ENCODE measurements at regions not wholly inside any gene's neighbourhood (a gene's known extent, or its start where the extent isn't known, plus 50 kb on each side); places are given as distances from the start of the nearest gene placed in this dataset.

DNA sequence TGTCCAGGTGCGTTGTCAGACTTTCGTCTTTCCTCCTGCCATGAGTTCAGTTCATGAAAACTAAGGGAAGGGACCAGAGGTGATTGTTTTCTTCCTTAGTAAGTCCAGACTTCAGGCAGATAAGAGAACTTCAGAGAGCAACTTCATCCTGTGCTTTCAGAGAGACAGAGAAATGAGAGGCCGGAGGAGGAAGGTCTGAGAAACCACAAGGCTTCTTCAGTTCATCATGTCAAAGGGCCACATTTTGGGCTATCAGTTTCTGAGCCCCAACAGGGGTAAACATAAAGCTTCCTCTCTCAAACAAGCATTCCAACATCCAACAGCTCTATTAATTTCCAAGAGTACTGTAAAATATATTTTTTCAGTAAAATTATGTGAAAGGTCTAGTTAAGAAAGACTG lies 668.4 kb upstream of the NRP1 start:
- H3K4me3 ChIP-seq, result no peak overlapping the region
- no peaks in the 10 kb centered on the region for H3K27me3 ChIP-seq (replicated peaks)
- H3K36me3 ChIP-seq, result no peaks in the 10 kb centered on the region
- H3K9me3 ChIP-seq (replicated peaks), result no peaks in the 10 kb centered on the region
- H3K27ac ChIP-seq, result no peak overlapping the region
- H3K4me1 ChIP-seq (replicated peaks), result no peaks in the 10 kb centered on the region
- no peak for DNase-seq (ENCODE audit: low read depth in 1 of 2, low spot score in 2 of 2)

DNA sequence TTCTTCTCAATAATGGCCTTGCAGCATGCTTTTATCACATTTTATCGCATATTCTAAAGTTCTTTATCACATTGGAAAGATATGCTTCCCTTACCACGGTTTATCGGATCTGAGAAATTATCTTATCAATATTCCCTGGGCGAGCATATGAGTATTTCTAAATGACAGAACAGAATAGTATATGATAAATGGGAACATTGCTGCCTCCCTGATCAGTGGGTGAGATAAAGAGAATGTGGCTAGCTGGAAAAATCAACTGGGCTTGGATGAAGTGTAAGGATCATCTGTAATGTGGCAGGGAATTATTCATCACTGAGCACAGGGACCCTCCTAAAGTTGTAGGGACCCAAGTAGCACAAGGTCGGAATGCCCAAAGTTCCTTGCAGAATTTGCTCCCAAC lies 667.4 kb upstream of the NRP1 start:
- H3K27ac ChIP-seq, result no peak overlapping the region
- H3K36me3 ChIP-seq, result no peaks in the 10 kb centered on the region
- no peak for DNase-seq (ENCODE audit: low read depth in 1 of 2, low spot score in 2 of 2)
- H3K4me1 ChIP-seq (replicated peaks), result no peaks in the 10 kb centered on the region
- no peaks in the 10 kb centered on the region for H3K9me3 ChIP-seq (replicated peaks)
- H3K27me3 ChIP-seq (replicated peaks), result no peaks in the 10 kb centered on the region
- no peak overlapping the region for H3K4me3 ChIP-seq

DNA sequence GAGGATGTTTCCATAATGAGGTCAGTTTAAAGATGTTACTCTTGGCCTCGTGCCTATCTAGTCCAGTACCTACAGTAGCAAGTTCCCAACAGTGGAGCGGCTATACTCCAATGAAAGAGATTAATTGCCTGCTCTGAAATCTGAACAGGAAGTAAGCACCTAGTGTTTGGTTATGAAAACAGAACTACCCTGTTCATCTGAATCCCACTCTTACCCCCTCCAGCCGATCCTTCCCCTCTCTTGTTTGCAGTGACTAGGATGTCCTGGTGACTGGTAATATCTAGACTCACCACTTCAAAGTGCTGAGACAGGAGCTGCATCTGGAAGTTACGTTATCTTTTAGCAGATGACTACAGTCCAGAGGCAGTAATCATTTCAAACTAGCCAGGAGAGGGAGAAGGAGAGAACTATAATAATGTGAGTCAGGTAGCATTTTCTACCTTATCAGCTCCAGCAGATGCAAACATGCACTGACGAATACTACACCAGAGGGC lies 666.7 kb upstream of the NRP1 start:
- Histone ChIP-seq H3K9me3 (replicated peaks) (no peaks in the 10 kb centered on the region), H3K27me3 (replicated peaks) (no peaks in the 10 kb centered on the region), H3K36me3 (no peaks in the 10 kb centered on the region), H3K27ac (no peak overlapping the region), H3K4me1 (replicated peaks) (no peaks in the 10 kb centered on the region), H3K4me3 (no peak overlapping the region)
- no peak for DNase-seq (ENCODE audit: low read depth in 1 of 2, low spot score in 2 of 2)

DNA sequence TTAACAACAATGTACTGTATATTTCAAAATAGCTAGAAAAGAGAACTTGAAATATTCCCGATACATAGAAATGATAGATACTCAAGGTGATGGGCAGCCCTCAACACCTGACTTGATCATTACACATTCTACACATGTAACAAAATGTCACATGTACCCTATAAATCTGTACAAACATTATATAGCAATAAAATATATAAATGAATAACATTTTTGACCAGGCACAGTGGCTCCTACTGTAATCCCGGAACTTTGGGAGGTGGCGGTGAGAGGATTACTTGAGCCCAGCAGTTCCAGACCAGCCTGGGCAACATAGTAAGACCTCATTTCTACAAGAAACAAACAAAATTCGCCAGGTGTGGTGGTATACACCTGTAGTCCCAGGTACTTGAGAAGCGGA lies 659.5 kb upstream of the NRP1 start:
- DNase-seq (ENCODE audit: low read depth in 1 of 2, low spot score in 2 of 2), result no peak
- H3K4me3 ChIP-seq, result no peak overlapping the region
- H3K27ac ChIP-seq, result no peak overlapping the region
- H3K36me3 ChIP-seq, result no peaks in the 10 kb centered on the region
- no peaks in the 10 kb centered on the region for H3K4me1 ChIP-seq (replicated peaks)
- H3K9me3 ChIP-seq (replicated peaks), result no peaks in the 10 kb centered on the region
- H3K27me3 ChIP-seq (replicated peaks), result no peaks in the 10 kb centered on the region

DNA sequence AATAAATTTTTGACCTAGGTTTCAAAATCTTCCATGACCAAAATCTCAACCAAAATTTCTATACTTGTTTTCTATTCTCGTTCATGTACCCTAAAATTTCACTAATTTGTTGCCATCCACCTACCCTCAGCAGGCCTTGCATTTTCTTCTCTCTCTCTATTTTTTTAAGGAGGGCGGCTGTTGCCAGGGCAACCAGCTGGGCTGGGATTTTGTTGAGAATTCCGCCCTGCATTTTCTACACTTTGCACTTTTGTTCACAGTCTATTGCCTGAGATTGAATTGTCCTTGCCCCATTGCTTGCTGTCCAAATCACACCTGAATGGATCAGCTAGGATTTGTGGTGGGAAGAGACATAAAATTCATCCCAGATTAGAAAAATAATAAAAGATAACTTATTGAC lies 657.5 kb upstream of the NRP1 start:
- Histone ChIP-seq H3K9me3 (replicated peaks) (no peaks in the 10 kb centered on the region), H3K36me3 (no peaks in the 10 kb centered on the region), H3K27ac (no peak overlapping the region), H3K4me3 (no peak overlapping the region), H3K27me3 (replicated peaks) (no peaks in the 10 kb centered on the region), H3K4me1 (replicated peaks) (no peaks in the 10 kb centered on the region)
- DNase-seq (ENCODE audit: low read depth in 1 of 2, low spot score in 2 of 2), result no peak

DNA sequence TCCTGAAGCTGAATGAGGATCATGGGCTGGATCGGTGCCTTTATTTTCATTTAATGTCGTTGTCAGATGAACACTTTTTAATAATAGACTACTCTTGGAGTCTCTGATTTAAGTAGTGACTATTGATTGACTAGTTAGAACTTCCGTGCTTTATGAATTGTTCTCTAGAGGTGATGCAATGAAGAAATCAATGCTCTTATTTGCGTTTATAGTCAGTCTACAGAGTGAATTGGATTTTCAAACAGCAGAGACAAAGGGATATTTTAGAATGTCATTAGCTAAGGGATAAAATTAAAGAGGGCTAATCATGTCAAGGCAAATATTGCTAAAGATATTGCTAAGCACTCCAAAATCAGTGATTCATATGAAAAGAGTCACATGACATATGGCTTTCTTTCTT lies 652.0 kb upstream of the NRP1 start:
- no peak overlapping the region for H3K4me3 ChIP-seq
- no peak for DNase-seq (ENCODE audit: low read depth in 1 of 2, low spot score in 2 of 2)
- H3K9me3 ChIP-seq (replicated peaks), result no peaks in the 10 kb centered on the region

DNA sequence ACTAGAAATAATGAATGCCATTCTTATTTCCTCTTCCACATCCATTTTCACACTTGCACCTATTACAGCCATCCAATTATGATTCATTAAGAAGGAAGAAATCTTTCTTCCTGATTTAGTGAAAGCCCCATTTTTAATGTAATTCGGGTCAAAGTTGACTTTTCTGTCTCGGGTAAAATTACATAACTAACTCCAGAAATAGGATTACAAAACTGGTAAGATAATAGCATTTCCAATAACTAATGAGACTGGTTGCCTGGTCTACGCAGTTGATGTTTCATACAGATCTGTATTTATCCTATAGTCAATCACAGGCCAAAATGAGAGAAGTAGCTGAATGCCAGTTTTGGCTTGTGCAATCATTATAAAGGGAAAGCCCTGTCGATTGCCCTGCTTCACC lies 651.5 kb upstream of the NRP1 start:
- Histone ChIP-seq H3K36me3 (no peaks in the 10 kb centered on the region), H3K9me3 (replicated peaks) (no peaks in the 10 kb centered on the region), H3K27ac (no peak overlapping the region), H3K4me3 (no peak overlapping the region), H3K4me1 (replicated peaks) (0 out of 2 replicates have a peak, but pooled peaks cover 6% of the 10 kb centered on the region), H3K27me3 (replicated peaks) (no peaks in the 10 kb centered on the region)
- DNase-seq (ENCODE audit: low read depth in 1 of 2, low spot score in 2 of 2), result no peak

More for the DNA sequence above, 652.0 kb upstream of the NRP1 start:
- 0 out of 2 replicates have a peak, but pooled peaks cover 6% of the 10 kb centered on the region for H3K4me1 ChIP-seq (replicated peaks)
- H3K27me3 ChIP-seq (replicated peaks), result no peaks in the 10 kb centered on the region
- no peak overlapping the region for H3K27ac ChIP-seq
- H3K36me3 ChIP-seq, result no peaks in the 10 kb centered on the region

DNA sequence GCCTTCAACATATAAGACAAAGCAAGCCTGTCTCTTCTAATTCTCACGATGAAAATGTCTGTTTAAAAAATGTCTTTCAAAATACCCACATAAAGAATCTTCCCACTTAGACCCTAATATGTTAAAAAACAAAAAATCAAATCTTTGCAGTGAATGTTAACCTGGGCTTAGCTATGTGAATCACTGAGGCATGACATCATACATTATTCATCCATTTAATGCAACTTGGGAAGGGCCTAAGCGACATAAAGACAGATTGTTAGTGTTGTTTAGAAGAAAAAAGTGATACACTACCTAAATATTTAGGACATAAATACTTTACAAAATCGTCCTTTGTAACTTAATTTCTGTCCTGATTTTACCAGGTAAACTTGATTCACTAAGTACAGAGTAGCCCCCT lies 648.5 kb upstream of the NRP1 start:
- Histone ChIP-seq H3K9me3 (replicated peaks) (no peaks in the 10 kb centered on the region), H3K4me1 (replicated peaks) (0 out of 2 replicates have a peak, but pooled peaks cover 6% of the 10 kb centered on the region), H3K36me3 (no peaks in the 10 kb centered on the region), H3K27ac (no peak overlapping the region), H3K4me3 (no peak overlapping the region), H3K27me3 (replicated peaks) (no peaks in the 10 kb centered on the region; the same call in 1 of the 2 replicates)
- peak in 1 of 2 experiments; percentile 31 for DNase-seq (ENCODE audit: low read depth in 1 of 2, low spot score in 2 of 2)

DNA sequence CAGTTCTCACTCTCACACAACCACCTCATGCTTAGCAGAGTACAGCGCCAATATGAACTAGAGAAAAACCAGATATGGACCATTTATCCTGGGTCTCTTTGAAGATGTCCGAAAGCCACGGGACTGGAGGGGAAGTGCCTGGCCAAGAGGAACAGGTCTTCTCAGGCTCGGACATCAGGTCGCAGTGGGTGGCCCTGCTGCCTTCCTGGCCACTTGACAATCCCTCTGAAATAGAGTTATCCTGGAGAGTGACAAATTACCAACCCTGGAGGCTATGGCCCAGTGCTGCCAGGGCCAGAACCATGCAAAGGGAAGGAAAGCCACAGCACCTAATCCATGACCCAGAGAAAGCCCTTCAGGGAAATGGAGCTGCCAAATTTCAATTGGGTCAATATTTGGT lies 646.8 kb upstream of the NRP1 start:
- H3K27ac ChIP-seq, result no peak overlapping the region
- H3K27me3 ChIP-seq (replicated peaks), result no peaks in the 10 kb centered on the region; the same call in 1 of the 2 replicates
- no peak for DNase-seq (ENCODE audit: low read depth in 1 of 2, low spot score in 2 of 2)
- H3K36me3 ChIP-seq, result no peaks in the 10 kb centered on the region
- no peaks in the 10 kb centered on the region for H3K9me3 ChIP-seq (replicated peaks)
- 0 out of 2 replicates have a peak, but pooled peaks cover 6% of the 10 kb centered on the region for H3K4me1 ChIP-seq (replicated peaks)
- H3K4me3 ChIP-seq, result no peak overlapping the region

DNA sequence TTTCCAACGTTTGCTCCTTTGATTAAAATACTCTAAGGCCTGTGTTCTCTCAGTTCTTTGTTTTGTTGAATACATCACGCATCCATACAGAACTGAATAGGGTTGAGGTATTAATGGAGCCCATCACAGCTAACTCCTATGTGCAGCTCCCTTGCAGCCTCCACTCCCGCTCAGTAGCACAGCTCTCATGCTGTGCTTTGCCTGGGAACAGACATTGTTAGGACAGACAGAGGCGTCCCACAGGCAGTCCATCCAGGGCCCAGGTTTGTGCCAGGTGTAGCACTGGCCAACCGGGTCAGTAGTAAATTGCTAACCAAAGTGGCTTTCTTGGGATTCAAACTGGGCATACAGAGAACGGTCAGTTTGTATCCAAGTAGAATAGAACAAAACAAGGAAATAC lies 644.7 kb upstream of the NRP1 start:
- Histone ChIP-seq H3K4me3 (no peak overlapping the region), H3K9me3 (replicated peaks) (no peaks in the 10 kb centered on the region), H3K27ac (no peak overlapping the region), H3K4me1 (replicated peaks) (0 out of 2 replicates have a peak, but pooled peaks cover 6% of the 10 kb centered on the region), H3K27me3 (replicated peaks) (no peaks in the 10 kb centered on the region; the same call in 1 of the 2 replicates), H3K36me3 (no peaks in the 10 kb centered on the region)
- DNase-seq (ENCODE audit: low read depth in 1 of 2, low spot score in 2 of 2), result no peak

DNA sequence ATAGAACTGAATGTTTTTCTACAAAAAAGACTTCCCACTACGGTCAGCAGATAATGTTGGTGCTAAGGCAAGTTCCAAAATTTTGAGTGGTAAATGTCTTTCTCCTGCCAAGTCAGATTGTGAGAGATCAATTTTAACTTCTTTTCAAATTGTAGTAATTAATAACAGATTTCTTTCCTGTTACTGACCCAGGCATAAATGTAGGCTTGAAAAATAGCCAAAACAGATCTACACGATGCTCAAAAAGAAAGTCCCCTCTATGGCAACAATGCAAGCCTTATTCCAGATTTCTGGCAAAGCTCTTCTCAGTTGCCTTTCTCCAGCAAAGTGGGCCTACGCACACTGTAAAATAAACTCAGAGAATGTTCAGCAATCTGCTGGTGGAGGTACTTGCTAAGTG lies 641.0 kb upstream of the NRP1 start:
- no peak for DNase-seq (ENCODE audit: low read depth in 1 of 2, low spot score in 2 of 2)
- Histone ChIP-seq H3K4me1 (replicated peaks) (no peaks in the 10 kb centered on the region), H3K27me3 (replicated peaks) (no peaks in the 10 kb centered on the region; the same call in 1 of the 2 replicates), H3K4me3 (no peak overlapping the region), H3K9me3 (replicated peaks) (no peaks in the 10 kb centered on the region), H3K27ac (no peak overlapping the region), H3K36me3 (no peaks in the 10 kb centered on the region)

DNA sequence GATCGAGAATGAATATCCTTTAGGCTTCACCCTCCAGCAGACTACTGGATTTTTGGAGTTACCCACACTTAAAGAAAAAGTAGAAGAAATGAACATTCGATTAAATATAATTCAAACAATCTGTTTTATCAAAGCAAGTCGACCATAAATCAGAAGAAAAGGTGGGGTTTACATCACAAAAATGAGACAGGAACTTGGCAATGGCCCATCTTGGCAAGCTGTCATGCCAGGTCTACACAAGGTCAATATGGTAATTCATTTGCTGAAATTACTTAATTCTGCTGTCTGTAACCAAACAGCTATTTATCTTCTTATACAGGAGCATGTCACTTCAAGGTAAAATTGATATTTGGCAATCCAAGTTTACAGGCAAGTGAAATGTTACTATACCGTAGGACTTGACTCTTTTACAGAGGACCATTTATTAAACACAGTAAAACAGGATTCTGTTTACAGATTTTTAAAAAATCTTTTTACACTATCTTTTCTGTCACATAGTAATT lies 640.6 kb upstream of the NRP1 start:
- Histone ChIP-seq H3K4me3 (no peak overlapping the region), H3K36me3 (no peaks in the 10 kb centered on the region), H3K27ac (no peak overlapping the region), H3K4me1 (replicated peaks) (no peaks in the 10 kb centered on the region), H3K9me3 (replicated peaks) (no peaks in the 10 kb centered on the region), H3K27me3 (replicated peaks) (no peaks in the 10 kb centered on the region; the same call in 1 of the 2 replicates)
- no peak for DNase-seq (ENCODE audit: low read depth in 1 of 2, low spot score in 2 of 2)

DNA sequence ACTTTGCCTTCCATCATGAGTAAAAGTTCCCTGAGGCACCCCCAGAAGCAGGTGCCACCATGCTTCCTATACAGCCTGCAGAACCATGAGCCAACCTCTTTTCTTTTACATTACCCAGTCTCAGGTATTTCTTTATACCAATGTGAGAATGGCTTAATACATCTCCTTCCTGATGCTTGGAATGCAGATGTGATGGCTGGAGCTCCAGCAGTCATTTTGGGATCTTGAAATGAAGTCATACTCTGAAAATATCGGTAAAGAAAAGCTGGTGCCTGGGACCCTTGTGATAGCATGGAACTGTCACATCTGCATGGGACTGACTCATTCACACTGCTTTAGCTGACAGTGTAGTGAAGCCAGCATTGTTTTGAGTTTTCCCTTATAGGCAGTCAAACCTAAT lies 634.5 kb upstream of the NRP1 start:
- Histone ChIP-seq H3K27ac (no peak overlapping the region), H3K27me3 (replicated peaks) (no peaks in the 10 kb centered on the region), H3K4me3 (no peak overlapping the region), H3K36me3 (no peaks in the 10 kb centered on the region), H3K9me3 (replicated peaks) (no peaks in the 10 kb centered on the region), H3K4me1 (replicated peaks) (no peaks in the 10 kb centered on the region)
- DNase-seq (ENCODE audit: low read depth in 1 of 2, low spot score in 2 of 2), result no peak

DNA sequence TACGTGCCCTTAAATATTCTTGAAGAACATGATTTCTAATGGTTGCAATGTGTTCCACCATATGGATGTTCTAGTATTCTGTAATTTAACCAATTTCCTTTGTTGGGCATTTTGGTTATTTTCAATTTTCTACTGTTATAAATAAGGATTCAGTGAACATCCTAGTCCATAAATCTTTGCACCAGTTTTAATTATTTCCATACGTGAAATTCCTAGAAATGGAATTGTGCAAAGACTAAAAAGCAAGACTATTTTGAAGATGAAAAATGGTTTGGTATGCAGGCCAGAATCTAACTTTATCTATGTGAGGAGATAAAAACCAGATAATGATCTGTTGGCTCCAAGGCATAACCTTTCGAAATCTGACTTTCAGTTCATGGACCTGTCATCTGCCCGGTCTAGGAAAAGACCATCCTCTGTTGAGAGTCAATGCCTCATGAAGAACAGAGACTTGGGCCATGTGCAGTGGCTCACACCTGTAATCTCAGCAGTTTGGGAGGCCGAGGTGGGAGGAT lies 633.2 kb upstream of the NRP1 start:
- H3K27ac ChIP-seq, result no peak overlapping the region
- no peak overlapping the region for H3K4me3 ChIP-seq
- no peaks in the 10 kb centered on the region for H3K27me3 ChIP-seq (replicated peaks)
- H3K4me1 ChIP-seq (replicated peaks), result no peaks in the 10 kb centered on the region
- no peaks in the 10 kb centered on the region for H3K9me3 ChIP-seq (replicated peaks)
- no peak for DNase-seq (ENCODE audit: low read depth in 1 of 2, low spot score in 2 of 2)
- no peaks in the 10 kb centered on the region for H3K36me3 ChIP-seq

DNA sequence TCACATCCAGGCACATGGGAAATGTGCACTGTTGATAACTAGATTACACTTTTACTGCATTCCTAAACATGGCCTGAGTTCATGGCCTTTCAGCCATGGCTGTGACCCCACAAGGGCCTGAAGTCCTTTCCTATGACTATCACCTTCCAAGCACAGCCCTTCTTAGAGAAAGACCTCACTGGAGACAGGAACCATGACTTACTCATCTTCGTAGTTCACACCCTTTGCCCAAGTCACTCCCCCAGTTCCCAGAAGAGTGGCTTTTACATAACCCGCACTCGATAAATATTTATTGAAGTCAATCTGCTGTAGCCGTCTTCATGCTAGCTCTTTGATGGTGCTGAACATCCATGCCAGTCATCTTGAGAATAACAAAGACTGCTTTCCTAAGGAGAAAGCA lies 632.5 kb upstream of the NRP1 start:
- no peaks in the 10 kb centered on the region for H3K36me3 ChIP-seq
- H3K9me3 ChIP-seq (replicated peaks), result no peaks in the 10 kb centered on the region
- DNase-seq (ENCODE audit: low read depth in 1 of 2, low spot score in 2 of 2), result no peak
- no peak overlapping the region for H3K4me3 ChIP-seq
- H3K4me1 ChIP-seq (replicated peaks), result no peaks in the 10 kb centered on the region
- no peak overlapping the region for H3K27ac ChIP-seq
- no peaks in the 10 kb centered on the region for H3K27me3 ChIP-seq (replicated peaks)

All from SJSA1 (cell line).